ENCODE measurements at regions not wholly inside any gene's neighbourhood (a gene's known extent, or its start where the extent isn't known, plus 50 kb on each side); places are given as distances from the start of the nearest gene placed in this dataset.
"Not testable (repeated sequence)": the region's sequence is repeated elsewhere in the genome, so short reads cannot be mapped to it uniquely, and the experiment has no call there.

DNA sequence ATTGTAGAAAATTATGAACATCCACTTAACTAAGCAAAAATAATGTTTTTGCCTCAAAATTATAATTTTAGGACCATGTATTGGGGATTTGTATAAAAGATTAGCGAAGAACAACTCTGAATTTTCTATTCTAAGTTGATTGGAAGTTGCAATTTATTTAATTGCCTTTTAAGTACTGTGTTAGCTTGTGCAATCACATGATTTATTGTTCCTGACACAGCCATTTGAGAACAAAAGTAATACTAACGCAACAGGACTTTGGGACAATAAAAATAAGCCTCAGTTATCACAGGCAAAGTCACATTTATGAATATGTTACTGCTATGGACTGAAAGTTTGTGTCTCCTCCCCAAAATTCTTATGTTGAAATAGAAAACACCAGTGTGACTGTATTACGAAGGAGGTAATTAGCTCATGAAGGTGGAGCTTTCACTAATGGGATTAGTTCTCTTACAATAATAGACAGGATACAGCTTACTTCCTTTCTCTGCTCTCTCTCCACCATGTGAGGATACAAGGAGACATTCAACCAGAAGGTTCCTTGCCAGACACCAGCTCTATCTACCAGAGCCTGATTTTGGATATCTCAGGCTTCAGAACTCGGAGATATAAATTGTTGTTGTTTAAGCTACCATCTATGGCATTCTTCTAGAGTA, 745.9 kb downstream of the ZBBX start:
- Histone ChIP-seq H3K9me3 (replicated peaks) (peaks cover 7% of the 10 kb centered on the region), H3K27ac (replicated peaks) (no peak overlapping the region), H3K27me3 (ENCODE audit: low read depth) (no peaks in the 10 kb centered on the region), H3K4me1 (no peaks in the 10 kb centered on the region), H3K4me3 (no peak overlapping the region), H3K36me3 (no peaks in the 10 kb centered on the region)
- TF ChIP-seq, protein P1, sequence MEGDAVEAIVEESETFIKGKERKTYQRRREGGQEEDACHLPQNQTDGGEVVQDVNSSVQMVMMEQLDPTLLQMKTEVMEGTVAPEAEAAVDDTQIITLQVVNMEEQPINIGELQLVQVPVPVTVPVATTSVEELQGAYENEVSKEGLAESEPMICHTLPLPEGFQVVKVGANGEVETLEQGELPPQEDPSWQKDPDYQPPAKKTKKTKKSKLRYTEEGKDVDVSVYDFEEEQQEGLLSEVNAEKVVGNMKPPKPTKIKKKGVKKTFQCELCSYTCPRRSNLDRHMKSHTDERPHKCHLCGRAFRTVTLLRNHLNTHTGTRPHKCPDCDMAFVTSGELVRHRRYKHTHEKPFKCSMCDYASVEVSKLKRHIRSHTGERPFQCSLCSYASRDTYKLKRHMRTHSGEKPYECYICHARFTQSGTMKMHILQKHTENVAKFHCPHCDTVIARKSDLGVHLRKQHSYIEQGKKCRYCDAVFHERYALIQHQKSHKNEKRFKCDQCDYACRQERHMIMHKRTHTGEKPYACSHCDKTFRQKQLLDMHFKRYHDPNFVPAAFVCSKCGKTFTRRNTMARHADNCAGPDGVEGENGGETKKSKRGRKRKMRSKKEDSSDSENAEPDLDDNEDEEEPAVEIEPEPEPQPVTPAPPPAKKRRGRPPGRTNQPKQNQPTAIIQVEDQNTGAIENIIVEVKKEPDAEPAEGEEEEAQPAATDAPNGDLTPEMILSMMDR (IDR thresholded peaks at IDR 0.05; ENCODE audit: borderline replicate concordance) = no peak
- intact Hi-C loops (cut with micrococcal nuclease) = no loop called here
- DNase-seq = no peak

DNA sequence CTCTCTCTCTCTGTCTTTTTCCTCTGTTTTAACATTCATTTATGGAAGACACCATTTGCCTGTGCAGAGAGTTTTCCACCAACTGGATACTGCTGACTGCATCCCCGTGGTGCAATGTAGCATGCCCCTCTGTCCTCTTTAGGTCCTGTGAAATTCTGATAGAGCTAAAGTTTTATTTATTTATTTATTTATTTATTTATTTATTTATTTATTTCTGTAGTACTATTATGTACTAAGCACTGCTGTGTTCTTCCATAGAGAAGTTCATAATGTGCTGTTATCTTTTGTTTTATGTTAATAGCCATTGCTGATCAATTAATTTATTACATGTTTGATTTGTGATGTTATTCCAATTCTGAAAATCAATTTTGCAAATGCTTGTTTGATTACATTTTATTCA, 749.9 kb downstream of the ZBBX start:
- no peak overlapping the region for H3K27ac ChIP-seq (replicated peaks)
- H3K4me1 ChIP-seq = no peaks in the 10 kb centered on the region
- H3K9me3 ChIP-seq (replicated peaks) = peaks cover 12% of the 10 kb centered on the region
- no peak overlapping the region for H3K4me3 ChIP-seq
- no peak for DNase-seq
- intact Hi-C loops (cut with micrococcal nuclease) = no loop called here
- TF ChIP-seq, protein P1 (IDR thresholded peaks at IDR 0.05; ENCODE audit: borderline replicate concordance) = no peak
- H3K36me3 ChIP-seq = no peaks in the 10 kb centered on the region
- no peaks in the 10 kb centered on the region for H3K27me3 ChIP-seq (ENCODE audit: low read depth)

DNA sequence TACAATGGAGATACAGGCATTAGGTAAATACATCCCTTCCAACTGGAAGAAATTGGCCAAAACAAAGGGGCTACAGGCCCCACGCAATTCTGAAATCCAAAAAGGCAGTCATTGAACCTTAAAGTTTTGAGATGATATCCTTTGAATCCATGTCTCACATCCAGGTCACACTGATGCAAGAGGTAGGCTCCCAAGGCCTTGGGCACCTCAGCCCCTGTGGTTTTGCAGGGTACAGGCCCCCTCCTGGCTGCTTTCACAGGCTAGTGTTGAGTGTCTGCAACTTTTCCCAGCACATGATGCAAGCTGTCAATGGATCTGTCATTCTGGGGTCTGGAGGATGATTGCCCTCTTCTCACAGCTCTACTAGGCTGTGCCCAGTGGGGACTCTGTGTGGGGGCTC, 766.7 kb downstream of the ZBBX start:
- TF ChIP-seq, protein P1 (IDR thresholded peaks at IDR 0.05; ENCODE audit: borderline replicate concordance) = no peak
- H3K9me3 ChIP-seq (replicated peaks) = peaks cover 16% of the 10 kb centered on the region
- H3K27me3 ChIP-seq (ENCODE audit: low read depth) = no peaks in the 10 kb centered on the region
- no peaks in the 10 kb centered on the region for H3K4me1 ChIP-seq
- H3K36me3 ChIP-seq = no peaks in the 10 kb centered on the region
- intact Hi-C loops (cut with micrococcal nuclease) = no loop called here
- H3K4me3 ChIP-seq = no peak overlapping the region
- DNase-seq = no peak
- no peak overlapping the region for H3K27ac ChIP-seq (replicated peaks)

DNA sequence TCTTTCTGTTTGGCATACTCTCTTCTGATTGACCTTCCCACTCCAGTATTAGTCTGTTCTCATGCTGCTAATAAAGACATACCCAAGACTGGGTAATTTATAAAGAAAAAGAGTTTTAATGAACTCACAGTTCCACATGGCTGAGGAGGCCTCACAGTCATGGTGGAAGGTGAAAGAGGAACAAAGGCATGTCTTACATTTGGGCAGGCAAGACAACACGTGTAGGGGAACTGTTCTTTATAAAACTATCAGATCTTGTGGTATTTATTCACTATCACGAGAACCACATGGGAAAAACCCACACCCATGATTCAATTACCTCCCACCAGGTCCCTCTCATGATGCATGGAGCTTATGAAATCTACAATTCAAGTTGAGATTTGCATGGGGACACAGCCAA, 767.3 kb downstream of the ZBBX start:
- intact Hi-C loops (cut with micrococcal nuclease); H3K27ac ChIP-seq (replicated peaks); H3K4me3 ChIP-seq; H3K27me3 ChIP-seq (ENCODE audit: low read depth); DNase-seq; H3K36me3 ChIP-seq; H3K4me1 ChIP-seq: not testable (repeated sequence)
- H3K9me3 ChIP-seq (replicated peaks) = peaks cover 14% of the 10 kb centered on the region

DNA sequence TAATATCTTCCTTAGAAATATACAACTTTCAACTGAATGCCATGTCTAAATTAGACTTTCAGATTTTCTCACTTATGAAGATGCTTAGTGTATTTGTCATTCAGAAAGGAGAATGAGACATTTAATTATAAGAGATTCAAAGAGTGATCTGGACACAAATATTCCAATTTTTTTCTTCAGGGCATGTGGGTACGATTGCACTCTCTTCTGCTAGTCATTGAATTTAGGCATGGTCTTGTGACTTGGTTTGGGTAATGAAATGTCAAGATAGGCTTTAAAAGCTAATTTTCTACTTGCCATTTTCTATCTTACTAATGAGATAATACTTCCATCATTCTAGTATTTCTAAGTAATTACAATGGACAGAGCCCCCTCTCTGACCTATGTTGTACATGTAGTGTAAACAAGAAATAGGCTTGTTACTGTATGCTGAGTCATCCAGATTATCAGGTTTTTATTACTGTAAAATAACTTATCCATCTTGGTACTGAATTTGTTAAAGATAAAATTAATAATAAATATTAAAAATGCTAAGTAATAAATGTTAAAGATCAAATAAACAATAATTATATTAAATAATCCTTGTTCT, 770.8 kb upstream of the BCHE start:
- no peak for DNase-seq
- H3K36me3 ChIP-seq = no peaks in the 10 kb centered on the region
- intact Hi-C loops (cut with micrococcal nuclease) = no loop called here
- H3K4me1 ChIP-seq = no peaks in the 10 kb centered on the region
- H3K4me3 ChIP-seq = no peak overlapping the region
- H3K9me3 ChIP-seq (replicated peaks) = no peaks in the 10 kb centered on the region
- no peak overlapping the region for H3K27ac ChIP-seq (replicated peaks)
- TF ChIP-seq, protein P1 (IDR thresholded peaks at IDR 0.05; ENCODE audit: borderline replicate concordance) = no peak
- H3K27me3 ChIP-seq (ENCODE audit: low read depth) = no peaks in the 10 kb centered on the region

DNA sequence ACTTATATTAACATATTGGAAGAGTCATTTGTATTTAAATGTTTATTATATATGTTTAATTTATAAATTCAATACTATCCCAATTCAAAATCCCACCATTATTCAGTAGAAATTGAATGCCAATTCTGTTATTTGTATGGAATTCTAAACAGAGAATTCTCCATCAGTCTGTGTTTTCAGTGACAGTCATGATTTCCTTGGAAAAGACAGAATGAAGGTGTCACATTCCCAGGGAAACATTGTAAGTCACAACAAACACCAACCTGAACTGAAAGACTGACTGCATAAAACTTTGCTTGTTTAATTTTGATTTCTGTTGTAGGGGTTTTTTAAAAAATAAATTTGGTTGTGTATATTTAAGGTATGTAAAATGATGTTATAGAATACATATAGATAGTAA, 769.8 kb upstream of the BCHE start:
- intact Hi-C loops (cut with micrococcal nuclease) = no loop called here
- Histone ChIP-seq H3K36me3 (no peaks in the 10 kb centered on the region), H3K4me1 (no peaks in the 10 kb centered on the region), H3K4me3 (no peak overlapping the region), H3K27ac (replicated peaks) (no peak overlapping the region), H3K9me3 (replicated peaks) (no peaks in the 10 kb centered on the region), H3K27me3 (ENCODE audit: low read depth) (no peaks in the 10 kb centered on the region)
- TF ChIP-seq, protein P1 (IDR thresholded peaks at IDR 0.05; ENCODE audit: borderline replicate concordance) = no peak
- no peak for DNase-seq

Data from left ventricle myocardium inferior (tissue), 1 donor.